Stomach (tissue), 4 donors: ENCODE measurements at regions not wholly inside any gene's neighbourhood (a gene's known extent, or its start where the extent isn't known, plus 50 kb on each side); places are given as distances from the start of the nearest gene placed in this dataset.

Experiments
- CTCF ChIP-seq, 7 experiments: fragments of 450-650 bp in 4 of 7; fragments of 200-600 bp in 3 of 7; sonication (generic) in 3 of 7; IDR thresholded peaks; one replicate each; pipeline ENCODE4 v1.5.1; 2016 to 2019; ENCODE audit warnings: antibody characterized with exemption in 7 of 7, control low read depth in 2 of 7, mild to moderate bottlenecking in 1 of 7
- POLR2A ChIP-seq, 4 donors: fragments of 450-650 bp; IDR thresholded peaks; one replicate each; pipeline ENCODE4 v1.6.1; 2016; ENCODE audit warnings: antibody characterized with exemption in 4 of 4, control low read depth in 2 of 4, mild to moderate bottlenecking in 1 of 4, moderate library complexity in 1 of 4
- POLR2AphosphoS5 ChIP-seq, 3 donors: sonication (generic); formaldehyde crosslinking; IDR thresholded peaks; one replicate each; pipeline ENCODE4 v1.6.1; 2016; ENCODE audit warnings: antibody characterized with exemption in 3 of 3

- TF ChIP-seq CTCF (IDR thresholded peaks at IDR 0.05) (no peak), POLR2A (IDR thresholded peaks at IDR 0.05) (no peak), POLR2AphosphoS5 (IDR thresholded peaks at IDR 0.05) (no peak)
Observed at GRCh38 chr10:111338035-111338434, 261.2 kb downstream of the ADRA2A start.
